Endothelial cell (in vitro differentiated cells): ENCODE measurements at regions not wholly inside any gene's neighbourhood (a gene's known extent, or its start where the extent isn't known, plus 50 kb on each side); places are given as distances from the start of the nearest gene placed in this dataset.
"Not testable (repeated sequence)": the region's sequence is repeated elsewhere in the genome, so short reads cannot be mapped to it uniquely, and the experiment has no call there.

Experiments
- DNase-seq: peaks from one replicate; pipeline ENCODE4 v3.0.0; 2021; ENCODE audit warnings: low spot score
- H3K27ac Mint-ChIP-seq: one replicate; pipeline ENCODE4 v1.8.0; 2021; ENCODE audit warnings: mixed read lengths, inconsistent platforms; ENCODE audit not compliant: unreplicated experiment
- H3K27me3 Mint-ChIP-seq: one replicate; pipeline ENCODE4 v1.8.0; 2021; ENCODE audit warnings: mild to moderate bottlenecking, moderate library complexity, mixed read lengths, inconsistent platforms; ENCODE audit not compliant: unreplicated experiment
- H3K36me3 Mint-ChIP-seq: one replicate; pipeline ENCODE4 v1.8.0; 2021; ENCODE audit warnings: mild to moderate bottlenecking, low read depth, mixed read lengths, inconsistent platforms; ENCODE audit not compliant: unreplicated experiment
- H3K4me1 Mint-ChIP-seq: one replicate; pipeline ENCODE4 v1.8.0; 2021; ENCODE audit warnings: mild to moderate bottlenecking, mixed read lengths, inconsistent platforms; ENCODE audit not compliant: unreplicated experiment
- H3K4me3 Mint-ChIP-seq: one replicate; pipeline ENCODE4 v1.8.0; 2021; ENCODE audit warnings: mild to moderate bottlenecking, mixed read lengths, inconsistent platforms; ENCODE audit not compliant: unreplicated experiment
- H3K9me3 Mint-ChIP-seq: one replicate; pipeline ENCODE4 v1.8.0; 2021; ENCODE audit warnings: mixed read lengths, inconsistent platforms; ENCODE audit not compliant: unreplicated experiment
- CTCF ChIP-seq: fragments of 200-600 bp; sonication (generic); IDR thresholded peaks from one replicate; pipeline ENCODE4 v1.5.0; 2021; ENCODE audit warnings: antibody characterized with exemption; ENCODE audit not compliant: unreplicated experiment

GRCh38 chr9:7636838-7637467, 162.6 kb downstream of the DMAC1 start:
- H3K27me3 Mint-ChIP-seq: no peaks in the 10 kb centered on the region
- no peaks in the 10 kb centered on the region for H3K36me3 Mint-ChIP-seq
- H3K27ac Mint-ChIP-seq: no peak overlapping the region

GRCh38 chr9:7636309-7636708, 163.3 kb downstream of the DMAC1 start:
- Mint-ChIP-seq H3K9me3 (no peaks in the 10 kb centered on the region), H3K4me1 (no peaks in the 10 kb centered on the region), H3K4me3 (no peak overlapping the region), H3K27me3 (no peaks in the 10 kb centered on the region), H3K36me3 (no peaks in the 10 kb centered on the region), H3K27ac (no peak overlapping the region)
- DNase-seq: no peak
- TF ChIP-seq CTCF: no peak

More at GRCh38 chr9:7636838-7637467, 162.6 kb downstream of the DMAC1 start:
- Mint-ChIP-seq H3K4me3 (no peak overlapping the region), H3K4me1 (no peaks in the 10 kb centered on the region), H3K9me3 (no peaks in the 10 kb centered on the region)
- TF ChIP-seq CTCF: no peak
- no peak for DNase-seq

- not testable (repeated sequence) for H3K27me3 Mint-ChIP-seq, H3K36me3 Mint-ChIP-seq, H3K27ac Mint-ChIP-seq, H3K4me1 Mint-ChIP-seq, H3K9me3 Mint-ChIP-seq, H3K4me3 Mint-ChIP-seq
- peak; percentile 4 for DNase-seq
Measured at GRCh38 chr9:7626571-7627029, 173.0 kb downstream of the DMAC1 start.

GRCh38 chr9:7622481-7622880, 177.1 kb downstream of the DMAC1 start:
- Mint-ChIP-seq H3K27ac (no peak overlapping the region), H3K36me3 (peaks cover 3% of the 10 kb centered on the region), H3K4me3 (no peak overlapping the region), H3K27me3 (peaks cover 3% of the 10 kb centered on the region), H3K4me1 (no peaks in the 10 kb centered on the region), H3K9me3 (no peaks in the 10 kb centered on the region)
- no peak for TF ChIP-seq CTCF
- DNase-seq: no peak

GRCh38 chr9:7615344-7615743, 184.2 kb downstream of the DMAC1 start:
- DNase-seq: no peak
- Mint-ChIP-seq H3K36me3 (no peaks in the 10 kb centered on the region), H3K27me3 (no peaks in the 10 kb centered on the region), H3K9me3 (no peaks in the 10 kb centered on the region), H3K4me1 (no peaks in the 10 kb centered on the region), H3K27ac (no peak overlapping the region), H3K4me3 (no peak overlapping the region)
- TF ChIP-seq CTCF: no peak
